Activated CD4-positive, alpha-beta T cell treated with anti-CD3 and anti-CD28 coated beads for 1 hour (primary cell): ENCODE measurements at regions not wholly inside any gene's neighbourhood (a gene's known extent, or its start where the extent isn't known, plus 50 kb on each side); places are given as distances from the start of the nearest gene placed in this dataset.

Experiments used
- DNase-seq: peaks from one replicate; pipeline ENCODE4 v3.0.0-alpha.2; 2020

DNA sequence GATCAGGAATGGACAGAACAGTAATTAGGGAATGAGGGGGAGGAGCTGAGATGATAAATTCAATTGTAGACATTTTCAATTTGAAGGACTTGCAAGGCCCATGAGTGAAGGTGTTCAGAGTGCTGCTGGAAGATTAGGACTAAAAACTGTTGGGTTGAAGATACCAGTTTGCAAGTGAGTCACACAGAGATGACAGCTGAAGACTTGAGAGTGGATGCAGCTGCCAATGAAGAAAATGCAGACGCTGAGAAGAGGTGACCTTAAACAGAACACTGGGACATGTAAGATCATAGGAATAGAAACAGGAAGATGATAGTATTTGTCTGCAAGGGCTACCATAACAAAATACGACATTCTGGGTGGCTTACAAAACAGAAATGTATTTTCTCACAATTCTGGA, 1716.5 kb upstream of the SLC10A2 start:
- DNase-seq = no peak

GRCh38 chr13:104779311-104779993, 1713.2 kb upstream of the SLC10A2 start:
- DNase-seq = no peak

DNA sequence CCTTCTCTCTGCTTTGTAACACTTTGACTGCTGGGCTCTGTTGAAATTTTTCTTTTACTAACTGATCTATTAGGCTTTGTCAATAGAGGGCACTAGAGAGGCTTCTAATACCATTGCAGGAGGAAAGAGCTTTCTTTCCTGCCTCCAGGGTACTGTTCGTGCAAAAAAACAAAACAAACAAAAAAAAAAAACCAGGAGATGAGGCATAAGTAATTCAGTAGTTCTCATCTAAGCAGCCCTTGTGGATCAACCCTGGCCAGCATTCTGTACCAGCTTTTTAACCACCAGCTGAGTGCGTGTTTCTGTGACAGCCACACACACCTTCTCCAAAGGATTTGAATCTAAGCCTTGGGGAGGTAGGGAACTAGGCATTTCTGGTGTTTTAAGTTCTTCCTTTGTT, 1707.6 kb upstream of the SLC10A2 start:
- no peak for DNase-seq

DNA sequence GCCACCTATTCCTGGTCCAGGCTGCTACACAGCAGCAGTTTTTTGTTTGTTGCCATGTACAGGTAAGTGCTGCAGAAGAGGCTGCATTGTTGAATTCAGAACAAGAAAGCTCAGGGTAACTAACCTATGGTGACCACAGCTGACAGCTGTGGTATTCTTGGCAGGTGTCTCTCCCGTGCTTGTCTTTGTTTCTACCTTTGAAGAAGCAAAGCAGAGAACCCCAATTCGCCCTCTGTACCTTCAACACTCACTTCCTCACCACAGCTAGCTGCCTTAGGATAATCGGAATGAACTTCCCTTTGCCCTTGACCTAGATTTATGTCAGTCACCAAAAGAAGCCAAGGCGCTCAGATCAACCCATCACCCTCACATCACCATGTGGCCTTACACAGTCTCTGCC, 1703.3 kb upstream of the SLC10A2 start:
- DNase-seq = no peak

- no peak for DNase-seq
Measured at GRCh38 chr13:104766319-104766718, 1700.1 kb upstream of the SLC10A2 start.

GRCh38 chr13:104764600-104764999, 1698.4 kb upstream of the SLC10A2 start:
- DNase-seq = no peak

- DNase-seq = no peak
Measured at GRCh38 chr13:104759069-104759468, 1692.9 kb upstream of the SLC10A2 start.

GRCh38 chr13:104757712-104758111, 1691.5 kb upstream of the SLC10A2 start:
- DNase-seq = no peak

DNA sequence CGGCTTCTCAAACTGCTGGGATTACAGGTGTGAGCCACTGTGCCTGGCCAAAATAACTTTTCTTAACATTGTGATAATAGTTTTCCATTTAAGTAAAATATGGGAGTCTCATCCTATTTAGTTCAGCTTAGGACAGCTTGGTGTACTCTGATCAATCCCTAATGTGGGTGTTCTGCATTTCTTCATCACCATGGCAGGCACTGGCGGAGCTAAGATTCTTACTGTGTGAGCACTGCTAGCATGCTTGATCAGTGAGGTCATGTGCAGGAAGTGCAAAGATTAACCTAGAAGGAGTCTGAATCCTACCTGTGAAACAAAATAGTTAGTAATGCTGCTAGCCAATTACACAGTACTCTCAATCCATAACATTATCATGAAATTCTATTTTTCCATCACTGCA, 1684.2 kb upstream of the SLC10A2 start:
- DNase-seq = no peak

DNA sequence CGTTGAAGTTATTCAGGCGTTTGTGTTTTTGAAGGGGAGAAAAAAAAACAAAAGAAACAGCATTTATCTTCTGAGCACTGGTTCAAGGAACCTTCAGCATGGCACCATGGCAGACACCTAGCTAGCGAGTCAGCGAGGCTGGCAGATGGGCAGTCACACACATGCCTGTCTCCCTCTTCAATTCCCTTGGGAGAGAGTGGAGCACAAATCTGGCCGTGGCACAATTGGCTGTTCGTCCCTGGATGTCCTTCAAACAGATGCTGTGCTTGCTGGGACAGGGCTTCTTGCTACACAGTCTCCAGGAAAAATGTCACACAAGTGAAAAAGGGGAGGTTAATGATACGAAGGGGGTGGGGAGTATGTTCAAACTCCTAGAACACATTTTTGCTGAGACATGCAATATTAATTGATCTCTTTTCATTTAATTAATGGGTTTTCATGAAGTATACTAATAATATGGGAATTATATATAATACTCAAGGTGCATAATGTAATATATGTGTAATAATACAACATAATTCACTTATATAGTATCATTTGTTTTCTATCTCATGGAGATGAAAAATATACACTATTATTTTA, 1674.5 kb upstream of the SLC10A2 start:
- DNase-seq = no peak

- DNase-seq = no peak
Measured at GRCh38 chr13:104737713-104738112, 1671.5 kb upstream of the SLC10A2 start.

- DNase-seq = no peak
Measured at GRCh38 chr13:104733427-104733826, 1667.2 kb upstream of the SLC10A2 start.

DNA sequence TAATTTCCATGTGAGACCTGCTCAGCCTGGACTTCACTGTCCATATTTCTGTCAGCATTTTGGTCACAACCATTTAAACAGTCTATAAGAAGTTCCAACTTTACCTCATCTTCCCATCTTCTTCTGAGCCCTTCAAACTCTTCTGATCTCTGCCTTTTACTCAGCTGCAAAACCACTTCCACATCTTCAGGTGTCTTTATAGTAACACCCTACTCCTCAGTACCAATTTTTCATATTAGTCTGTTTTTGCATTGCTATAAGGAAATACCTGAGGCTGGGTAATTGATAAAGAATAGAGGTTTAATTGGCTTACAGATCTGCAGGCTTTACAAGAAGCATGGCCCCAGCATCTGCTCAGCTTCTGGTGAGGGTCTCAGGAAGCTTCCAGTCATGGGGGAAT, 1648.9 kb upstream of the SLC10A2 start:
- DNase-seq = no peak

- DNase-seq = no peak
Measured at GRCh38 chr13:104705031-104705750, 1639.0 kb upstream of the SLC10A2 start.

DNA sequence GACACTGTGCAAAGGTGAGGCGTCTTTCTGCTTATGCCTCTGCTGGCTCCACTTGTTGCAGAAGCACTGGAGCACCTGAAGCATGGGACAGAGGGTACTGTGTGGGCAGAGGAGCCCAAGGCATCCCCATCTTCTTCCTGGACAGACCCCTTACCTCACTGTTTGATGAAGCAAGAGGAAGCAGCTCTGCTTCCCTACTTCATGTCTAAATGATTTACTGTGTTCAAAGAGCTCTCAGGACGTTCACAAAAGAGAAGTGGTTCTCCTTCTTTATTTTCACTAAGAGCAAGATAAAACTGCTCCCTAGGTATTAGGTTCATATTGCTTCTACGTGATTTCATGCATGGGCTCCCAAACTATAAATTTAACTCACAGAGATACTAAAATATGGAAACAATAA, 1635.4 kb upstream of the SLC10A2 start:
- DNase-seq = no peak

DNA sequence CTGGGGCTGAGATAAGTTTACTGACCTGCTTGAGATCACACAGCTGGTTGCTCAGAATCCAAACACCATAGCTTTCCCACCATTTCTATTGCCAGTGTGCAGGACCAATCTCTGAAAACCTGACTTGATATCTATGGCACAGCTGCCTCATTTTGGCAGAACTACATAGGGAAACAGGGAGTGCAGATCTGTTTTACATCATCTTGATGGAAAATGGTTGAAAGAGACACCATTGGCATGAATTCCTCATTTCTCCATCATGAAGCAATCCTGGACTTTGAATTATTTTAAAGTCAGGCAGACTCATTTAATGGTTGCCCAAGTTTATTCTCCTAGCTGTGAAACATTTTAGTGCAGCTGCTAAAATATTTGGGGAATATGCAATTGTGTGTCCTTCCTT, 1628.2 kb upstream of the SLC10A2 start:
- no peak for DNase-seq

GRCh38 chr13:104693126-104693525, 1626.9 kb upstream of the SLC10A2 start:
- no peak for DNase-seq

GRCh38 chr13:104691767-104692467, 1625.7 kb upstream of the SLC10A2 start:
- no peak for DNase-seq

DNA sequence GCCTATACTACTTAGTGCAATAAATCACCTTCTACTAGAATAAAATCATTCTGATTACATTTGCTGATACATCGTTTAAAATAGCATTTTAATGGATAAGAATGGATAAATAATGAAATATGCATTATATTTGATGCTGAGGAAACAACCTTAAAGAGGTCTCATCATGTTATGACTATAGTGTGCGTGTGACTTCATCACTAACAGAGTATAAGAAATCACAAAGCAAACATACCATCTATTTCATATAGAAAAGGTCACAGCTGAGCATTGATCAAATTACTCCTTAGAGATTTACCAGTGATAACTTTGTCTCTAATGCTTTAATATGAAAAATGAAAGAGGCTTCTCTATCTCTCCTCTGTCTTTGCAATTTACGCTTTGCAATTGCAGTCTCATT, 1620.3 kb upstream of the SLC10A2 start:
- DNase-seq = no peak

DNA sequence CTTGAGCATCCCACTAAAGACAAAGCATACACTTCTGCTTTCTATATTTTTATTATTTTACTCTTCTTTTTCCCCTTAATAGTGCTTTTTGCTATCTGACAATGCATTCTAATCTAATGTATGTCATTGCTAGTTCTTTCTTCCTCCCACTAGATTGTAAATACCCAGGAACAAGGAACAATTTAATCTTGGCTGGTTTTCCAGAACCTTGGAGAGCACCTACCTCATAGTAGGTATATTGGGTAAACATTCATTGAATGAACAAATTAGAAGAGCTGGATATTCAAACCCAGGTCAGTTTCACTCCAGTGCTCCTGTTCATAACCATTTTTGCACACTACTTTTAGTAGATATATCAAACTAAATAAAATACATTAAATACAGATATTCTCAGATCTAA, 1617.6 kb upstream of the SLC10A2 start:
- no peak for DNase-seq

- DNase-seq = no peak
Measured at GRCh38 chr13:104678161-104678560, 1611.9 kb upstream of the SLC10A2 start.

- DNase-seq = no peak
Measured at GRCh38 chr13:104671901-104672300, 1605.7 kb upstream of the SLC10A2 start.

DNA sequence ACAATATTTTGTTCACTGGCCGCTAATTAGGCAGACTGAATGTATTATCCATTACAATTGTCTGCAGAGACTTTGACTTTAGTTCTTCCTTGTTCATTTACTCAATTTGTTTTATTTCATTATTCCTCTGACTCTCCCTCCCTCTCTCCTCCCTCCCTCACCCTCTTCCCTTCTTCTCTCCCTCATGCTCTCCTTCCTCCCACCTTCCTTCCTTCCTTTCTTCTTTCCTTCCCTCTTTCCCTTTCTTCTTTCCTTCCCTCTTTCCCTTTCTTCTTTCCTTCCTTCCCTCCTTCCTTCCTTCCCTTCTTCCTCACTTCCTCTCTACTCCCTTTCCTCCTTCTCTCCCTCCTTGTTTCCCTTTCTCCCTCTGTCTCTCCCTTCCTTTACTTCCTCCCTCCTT, 1591.0 kb upstream of the SLC10A2 start:
- no peak for DNase-seq

- no peak for DNase-seq
Measured at GRCh38 chr13:104650431-104650830, 1584.2 kb upstream of the SLC10A2 start.
